ENCODE measurements at regions not wholly inside any gene's neighbourhood (a gene's known extent, or its start where the extent isn't known, plus 50 kb on each side); places are given as distances from the start of the nearest gene placed in this dataset.

DNA sequence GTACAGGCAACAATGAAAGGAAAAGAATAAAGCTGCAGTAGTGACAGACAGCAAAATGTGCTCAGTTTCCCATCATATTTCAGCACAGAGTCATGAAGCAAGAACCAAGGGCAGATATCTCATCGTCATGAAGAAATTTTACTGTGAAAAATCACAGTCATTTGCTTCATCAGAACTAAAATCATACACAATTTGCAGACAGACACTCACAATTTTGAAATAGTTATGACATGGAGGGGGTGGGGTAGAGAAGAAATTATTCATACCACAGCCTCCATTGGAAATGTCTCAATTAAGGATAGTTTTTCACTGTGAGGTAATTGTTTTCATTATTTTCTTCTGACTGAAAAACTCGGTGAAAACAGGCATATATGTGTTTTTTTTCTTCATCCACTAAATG is 78.8 kb upstream of the CNTN3 start:
- TF ChIP-seq, protein P1, sequence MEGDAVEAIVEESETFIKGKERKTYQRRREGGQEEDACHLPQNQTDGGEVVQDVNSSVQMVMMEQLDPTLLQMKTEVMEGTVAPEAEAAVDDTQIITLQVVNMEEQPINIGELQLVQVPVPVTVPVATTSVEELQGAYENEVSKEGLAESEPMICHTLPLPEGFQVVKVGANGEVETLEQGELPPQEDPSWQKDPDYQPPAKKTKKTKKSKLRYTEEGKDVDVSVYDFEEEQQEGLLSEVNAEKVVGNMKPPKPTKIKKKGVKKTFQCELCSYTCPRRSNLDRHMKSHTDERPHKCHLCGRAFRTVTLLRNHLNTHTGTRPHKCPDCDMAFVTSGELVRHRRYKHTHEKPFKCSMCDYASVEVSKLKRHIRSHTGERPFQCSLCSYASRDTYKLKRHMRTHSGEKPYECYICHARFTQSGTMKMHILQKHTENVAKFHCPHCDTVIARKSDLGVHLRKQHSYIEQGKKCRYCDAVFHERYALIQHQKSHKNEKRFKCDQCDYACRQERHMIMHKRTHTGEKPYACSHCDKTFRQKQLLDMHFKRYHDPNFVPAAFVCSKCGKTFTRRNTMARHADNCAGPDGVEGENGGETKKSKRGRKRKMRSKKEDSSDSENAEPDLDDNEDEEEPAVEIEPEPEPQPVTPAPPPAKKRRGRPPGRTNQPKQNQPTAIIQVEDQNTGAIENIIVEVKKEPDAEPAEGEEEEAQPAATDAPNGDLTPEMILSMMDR (IDR thresholded peaks at IDR 0.05; ENCODE audit: control extremely low read depth in 1 of 3, insufficient read depth in 1 of 3, low read depth in 1 of 3, low read length in 3 of 3), result no peak
- TF ChIP-seq TCF12 (IDR thresholded peaks at IDR 0.05; ENCODE audit: low read depth, low read length) (no peak), RFX5 (IDR thresholded peaks at IDR 0.05; ENCODE audit: borderline replicate concordance, low read depth, low read length) (no peak), CREB1 (IDR thresholded peaks at IDR 0.05) (no peak), JUND (IDR thresholded peaks at IDR 0.05; ENCODE audit: low read length) (no peak), CHD1 (IDR thresholded peaks at IDR 0.05; ENCODE audit: low read depth, low read length) (no peak)
